Neural progenitor cell (in vitro differentiated cells): ENCODE measurements at regions not wholly inside any gene's neighbourhood (a gene's known extent, or its start where the extent isn't known, plus 50 kb on each side); places are given as distances from the start of the nearest gene placed in this dataset.

Experiments
- DNase-seq: peaks from one replicate; pipeline ENCODE4 v3.0.0-alpha.2; 2016; ENCODE audit warnings: low spot score
- H2AFZ ChIP-seq: fragments of 200-600 bp; sonication (generic); replicated peaks from 2 replicates; pipeline ENCODE4 v1.6.1; 2016; ENCODE audit warnings: antibody characterized with exemption
- H3F3A ChIP-seq: fragments of 200-600 bp; sonication (generic); 2 replicates; pipeline ENCODE4 v1.6.1; 2016; ENCODE audit warnings: antibody characterized with exemption, low read depth
- H3K27ac ChIP-seq: fragments of 200-600 bp; sonication (generic); 2 replicates; pipeline ENCODE4 v1.5.1; 2016; ENCODE audit warnings: mild to moderate bottlenecking
- H3K27me3 ChIP-seq: fragments of 200-600 bp; sonication (generic); 2 replicates; pipeline ENCODE4 v1.6.1; 2016; ENCODE audit warnings: mild to moderate bottlenecking, moderate library complexity
- H3K36me3 ChIP-seq: fragments of 200-600 bp; sonication (generic); 2 replicates; pipeline ENCODE4 v1.5.1; 2016
- H3K4me1 ChIP-seq: fragments of 200-600 bp; sonication (generic); 2 replicates; pipeline ENCODE4 v1.6.1; 2016; ENCODE audit warnings: mixed run types
- H3K4me2 ChIP-seq: fragments of 200-600 bp; sonication (generic); 2 replicates; pipeline ENCODE4 v1.6.1; 2016
- H3K4me3 ChIP-seq: fragments of 200-600 bp; sonication (generic); 2 replicates; pipeline ENCODE4 v1.5.1; 2016
- H3K79me2 ChIP-seq: fragments of 200-600 bp; sonication (generic); 2 replicates; pipeline ENCODE4 v1.6.1; 2016; ENCODE audit warnings: low read depth
- H3K9ac ChIP-seq: fragments of 200-600 bp; sonication (generic); 2 replicates; pipeline ENCODE4 v1.6.1; 2016
- H3K9me3 ChIP-seq: fragments of 200-600 bp; sonication (generic); 2 replicates; pipeline ENCODE4 v1.5.1; 2016; ENCODE audit warnings: low read depth
- H4K20me1 ChIP-seq: fragments of 200-600 bp; sonication (generic); 2 replicates; pipeline ENCODE4 v1.6.1; 2016; ENCODE audit warnings: low read depth
- H3K27ac Mint-ChIP-seq: 3 replicates; pipeline ENCODE4 v1.8.0; 2021; ENCODE audit warnings: mixed read lengths
- H3K27me3 Mint-ChIP-seq: 2 replicates; pipeline ENCODE4 v1.8.0; 2022; ENCODE audit warnings: low read depth, mild to moderate bottlenecking, inconsistent platforms, moderate library complexity, mixed read lengths; ENCODE audit not compliant: insufficient read depth
- H3K36me3 Mint-ChIP-seq: 3 replicates; pipeline ENCODE4 v1.8.0; 2021; ENCODE audit warnings: mixed read lengths
- H3K4me1 Mint-ChIP-seq: 3 replicates; pipeline ENCODE4 v1.8.0; 2021; ENCODE audit warnings: mixed read lengths
- H3K4me3 Mint-ChIP-seq: 3 replicates; pipeline ENCODE4 v1.8.0; 2021; ENCODE audit warnings: mild to moderate bottlenecking, moderate library complexity, mixed read lengths
- H3K9me3 Mint-ChIP-seq: 3 replicates; pipeline ENCODE4 v1.8.0; 2020; ENCODE audit warnings: mixed read lengths
- CTCF ChIP-seq: fragments of 200-600 bp; sonication (generic); IDR thresholded peaks from 2 replicates; pipeline ENCODE4 v1.5.1; 2017; ENCODE audit warnings: antibody characterized with exemption, mild to moderate bottlenecking
- EZH2 ChIP-seq: fragments of 200-600 bp; sonication (generic); IDR thresholded peaks from 2 replicates; pipeline ENCODE4 v1.6.1; 2017; ENCODE audit warnings: antibody characterized with exemption, mild to moderate bottlenecking, moderate library complexity
- EZH2phosphoT487 ChIP-seq: fragments of 200-600 bp; sonication (generic); IDR thresholded peaks from 2 replicates; pipeline ENCODE4 v1.6.1; 2017; ENCODE audit warnings: antibody characterized with exemption

GRCh38 chr5:167634432-167634831 is 657.0 kb upstream of the WWC1 start:
- H3K27ac Mint-ChIP-seq, result no peak overlapping the region
- DNase-seq, result no peak
- Histone ChIP-seq H3K27ac (no peak overlapping the region), H3K79me2 (no peaks in the 10 kb centered on the region), H2AFZ (no peak overlapping the region), H3K9ac (no peak overlapping the region), H3K36me3 (no peaks in the 10 kb centered on the region), H3K4me2 (no peak overlapping the region), H3K9me3 (no peaks in the 10 kb centered on the region), H3F3A (no peaks in the 10 kb centered on the region), H3K4me3 (no peak overlapping the region), H3K27me3 (no peaks in the 10 kb centered on the region), H4K20me1 (no peaks in the 10 kb centered on the region), H3K4me1 (no peaks in the 10 kb centered on the region)
- no peaks in the 10 kb centered on the region for H3K27me3 Mint-ChIP-seq
- H3K9me3 Mint-ChIP-seq, result no peaks in the 10 kb centered on the region
- no peak for TF ChIP-seq EZH2
- TF ChIP-seq CTCF, result no peak
- TF ChIP-seq EZH2phosphoT487, result no peak
- H3K4me1 Mint-ChIP-seq, result peaks cover 21% of the 10 kb centered on the region
- H3K4me3 Mint-ChIP-seq, result no peak overlapping the region
- H3K36me3 Mint-ChIP-seq, result no peaks in the 10 kb centered on the region

GRCh38 chr5:167638816-167639215 is 652.6 kb upstream of the WWC1 start:
- H3K9me3 Mint-ChIP-seq, result no peaks in the 10 kb centered on the region

GRCh38 chr5:167639273-167639672 is 652.2 kb upstream of the WWC1 start:
- H3K4me3 ChIP-seq, result no peak overlapping the region
- H3K36me3 ChIP-seq, result no peaks in the 10 kb centered on the region
- no peak for DNase-seq
- TF ChIP-seq EZH2 (no peak), EZH2phosphoT487 (no peak), CTCF (no peak)
- Mint-ChIP-seq H3K27me3 (no peaks in the 10 kb centered on the region), H3K4me1 (peaks cover 16% of the 10 kb centered on the region), H3K27ac (no peak overlapping the region), H3K4me3 (no peak overlapping the region), H3K9me3 (no peaks in the 10 kb centered on the region), H3K36me3 (no peaks in the 10 kb centered on the region)
- no peaks in the 10 kb centered on the region for H3F3A ChIP-seq
- H3K27ac ChIP-seq, result no peak overlapping the region
- H2AFZ ChIP-seq, result no peak overlapping the region
- H3K9me3 ChIP-seq, result no peaks in the 10 kb centered on the region
- H4K20me1 ChIP-seq, result no peaks in the 10 kb centered on the region
- H3K79me2 ChIP-seq, result no peaks in the 10 kb centered on the region
- H3K27me3 ChIP-seq, result no peaks in the 10 kb centered on the region
- H3K9ac ChIP-seq, result no peak overlapping the region
- H3K4me2 ChIP-seq, result no peak overlapping the region
- H3K4me1 ChIP-seq, result no peaks in the 10 kb centered on the region

More at GRCh38 chr5:167638816-167639215, 652.6 kb upstream of the WWC1 start:
- Histone ChIP-seq H3K79me2 (no peaks in the 10 kb centered on the region), H3K36me3 (no peaks in the 10 kb centered on the region), H3K27me3 (no peaks in the 10 kb centered on the region), H3K9ac (no peak overlapping the region), H3K4me3 (no peak overlapping the region), H3K4me2 (no peak overlapping the region), H2AFZ (no peak overlapping the region), H4K20me1 (no peaks in the 10 kb centered on the region), H3K9me3 (no peaks in the 10 kb centered on the region), H3K4me1 (no peaks in the 10 kb centered on the region), H3K27ac (no peak overlapping the region), H3F3A (no peaks in the 10 kb centered on the region)
- no peaks in the 10 kb centered on the region for H3K36me3 Mint-ChIP-seq
- no peak overlapping the region for H3K4me3 Mint-ChIP-seq
- H3K27ac Mint-ChIP-seq, result no peak overlapping the region
- no peak for DNase-seq
- H3K4me1 Mint-ChIP-seq, result peaks cover 19% of the 10 kb centered on the region
- H3K27me3 Mint-ChIP-seq, result no peaks in the 10 kb centered on the region
- TF ChIP-seq CTCF, result no peak
- no peak for TF ChIP-seq EZH2phosphoT487
- no peak for TF ChIP-seq EZH2

- no peak overlapping the region for H2AFZ ChIP-seq
- Mint-ChIP-seq H3K4me1 (peaks cover 16% of the 10 kb centered on the region), H3K27me3 (no peaks in the 10 kb centered on the region), H3K9me3 (no peaks in the 10 kb centered on the region), H3K36me3 (no peaks in the 10 kb centered on the region), H3K27ac (no peak overlapping the region), H3K4me3 (no peak overlapping the region)
- H3K4me2 ChIP-seq, result no peak overlapping the region
- H4K20me1 ChIP-seq, result no peaks in the 10 kb centered on the region
- H3K27me3 ChIP-seq, result no peaks in the 10 kb centered on the region
- H3K36me3 ChIP-seq, result no peaks in the 10 kb centered on the region
- DNase-seq, result no peak
- H3K4me3 ChIP-seq, result no peak overlapping the region
- no peak for TF ChIP-seq CTCF
- TF ChIP-seq EZH2phosphoT487, result no peak
- no peak for TF ChIP-seq EZH2
- no peaks in the 10 kb centered on the region for H3K79me2 ChIP-seq
- no peaks in the 10 kb centered on the region for H3K9me3 ChIP-seq
- H3K9ac ChIP-seq, result no peak overlapping the region
- H3F3A ChIP-seq, result no peaks in the 10 kb centered on the region
- no peak overlapping the region for H3K27ac ChIP-seq
- H3K4me1 ChIP-seq, result no peaks in the 10 kb centered on the region
Observed at GRCh38 chr5:167639766-167640165, 651.7 kb upstream of the WWC1 start.
